22Rv1 (cell line): ENCODE measurements at regions not wholly inside any gene's neighbourhood (a gene's known extent, or its start where the extent isn't known, plus 50 kb on each side); places are given as distances from the start of the nearest gene placed in this dataset.
A peak's percentile ranks its signal among the peaks of the same experiment; 100 is the strongest.

ENCODE experiments used
- H3K27ac ChIP-seq: fragments of 450-650 bp; 2 replicates; pipeline ENCODE4 v1.5.1; 2017
- CTCF ChIP-seq: fragments of 450-650 bp; IDR thresholded peaks from 2 replicates; pipeline ENCODE4 v1.5.1; 2017; ENCODE audit warnings: mild to moderate bottlenecking
- ZFX ChIP-seq: fragments of 450-650 bp; IDR thresholded peaks from 2 replicates; pipeline ENCODE4 v1.6.1; 2017; ENCODE audit warnings: antibody characterized with exemption, borderline replicate concordance

GRCh38 chr3:82954486-82954885 lies 1193.0 kb upstream of the GBE1 start:
- TF ChIP-seq CTCF (no peak), ZFX (no peak)
- H3K27ac ChIP-seq, result no peak overlapping the region

GRCh38 chr3:82942041-82942440 lies 1180.6 kb upstream of the GBE1 start:
- no peak overlapping the region for H3K27ac ChIP-seq
- TF ChIP-seq ZFX (no peak), CTCF (no peak)

- TF ChIP-seq ZFX (no peak), CTCF (no peak)
- H3K27ac ChIP-seq, result no peak overlapping the region
Observed at GRCh38 chr3:82940124-82940523, 1178.7 kb upstream of the GBE1 start.

- no peak for TF ChIP-seq ZFX
- H3K27ac ChIP-seq, result no peak overlapping the region
Observed at GRCh38 chr3:82939491-82940097, 1178.1 kb upstream of the GBE1 start.

- TF ChIP-seq ZFX, result no peak
- TF ChIP-seq CTCF, result no peak
- no peak overlapping the region for H3K27ac ChIP-seq
Observed at GRCh38 chr3:82938821-82939328, 1177.4 kb upstream of the GBE1 start.

GRCh38 chr3:82927309-82928253 lies 1166.1 kb upstream of the GBE1 start:
- TF ChIP-seq ZFX (no peak), CTCF (no peak)

GRCh38 chr3:82891028-82891427 lies 1129.6 kb upstream of the GBE1 start:
- no peak overlapping the region for H3K27ac ChIP-seq
- TF ChIP-seq CTCF (no peak), ZFX (no peak)

More at GRCh38 chr3:82927309-82928253, 1166.1 kb upstream of the GBE1 start:
- peak overlapping the region; percentile 60 for H3K27ac ChIP-seq
